Trophoblast cell (in vitro differentiated cells and primary cell): ENCODE measurements at regions not wholly inside any gene's neighbourhood (a gene's known extent, or its start where the extent isn't known, plus 50 kb on each side); places are given as distances from the start of the nearest gene placed in this dataset.

Experiments
- DNase-seq, 2 donors: peaks; one replicate each; pipeline ENCODE4 v3.0.0-alpha.2; 2016
- H2AFZ ChIP-seq: 2 replicates; pipeline ENCODE4 v1.6.1; 2013; ENCODE audit warnings: low read length, moderate library complexity, mild to moderate bottlenecking; ENCODE audit not compliant: insufficient read depth, poor library complexity
- H2AK5ac ChIP-seq: 2 replicates; pipeline ENCODE4 v1.6.1; 2013; ENCODE audit warnings: mild to moderate bottlenecking, low read length
- H2BK120ac ChIP-seq: 2 replicates; pipeline ENCODE4 v1.6.1; 2013; ENCODE audit warnings: low read length, mild to moderate bottlenecking, moderate library complexity; ENCODE audit not compliant: insufficient read depth, poor library complexity
- H2BK12ac ChIP-seq: 2 replicates; pipeline ENCODE4 v1.6.1; 2013; ENCODE audit warnings: mild to moderate bottlenecking, low read length, moderate library complexity
- H2BK5ac ChIP-seq: 2 replicates; pipeline ENCODE4 v1.6.1; 2013; ENCODE audit warnings: low read length, low read depth, moderate library complexity, mild to moderate bottlenecking; ENCODE audit not compliant: poor library complexity
- H3K14ac ChIP-seq: 2 replicates; pipeline ENCODE4 v1.6.1; 2013; ENCODE audit warnings: mild to moderate bottlenecking, low read length
- H3K18ac ChIP-seq: 2 replicates; pipeline ENCODE4 v1.6.1; 2013; ENCODE audit warnings: mild to moderate bottlenecking, low read length
- H3K23ac ChIP-seq: 2 replicates; pipeline ENCODE4 v1.6.1; 2013; ENCODE audit warnings: low read length
- H3K27ac ChIP-seq: 2 replicates; pipeline ENCODE4 v1.5.1; 2013; ENCODE audit warnings: low read depth, mild to moderate bottlenecking, inconsistent platforms, low read length, moderate library complexity
- H3K27me3 ChIP-seq: 2 replicates; pipeline ENCODE4 v1.6.1; 2013; ENCODE audit warnings: inconsistent platforms, mild to moderate bottlenecking, low read length, moderate library complexity; ENCODE audit not compliant: insufficient read depth
- H3K36me3 ChIP-seq, 2 experiments: 1 replicate in 1 of 2; 2 replicates in 1 of 2; pipeline ENCODE4 v1.6.1; 2013; ENCODE audit warnings: low read length in 2 of 2, mild to moderate bottlenecking in 2 of 2, moderate library complexity in 1 of 2; ENCODE audit not compliant: insufficient read depth in 2 of 2, control insufficient read depth in 1 of 2
- H3K4ac ChIP-seq: 2 replicates; pipeline ENCODE4 v1.6.1; 2013; ENCODE audit warnings: low read depth, mild to moderate bottlenecking, low read length, moderate library complexity
- H3K4me1 ChIP-seq, 2 experiments: 1 replicate in 1 of 2; 2 replicates in 1 of 2; pipeline ENCODE4 v1.6.1; 2013; ENCODE audit warnings: low read length in 2 of 2, mild to moderate bottlenecking in 2 of 2, moderate library complexity in 1 of 2; ENCODE audit not compliant: insufficient read depth in 2 of 2, control insufficient read depth in 1 of 2
- H3K4me2 ChIP-seq: 2 replicates; pipeline ENCODE4 v1.6.1; 2013; ENCODE audit warnings: inconsistent platforms, mild to moderate bottlenecking, low read length, moderate library complexity
- H3K4me3 ChIP-seq: 2 replicates; pipeline ENCODE4 v1.5.1; 2013; ENCODE audit warnings: mild to moderate bottlenecking, low read depth, low read length, inconsistent platforms
- H3K79me1 ChIP-seq: one replicate; pipeline ENCODE4 v1.6.1; 2013; ENCODE audit warnings: low read length
- H3K79me2 ChIP-seq: 2 replicates; pipeline ENCODE4 v1.6.1; 2013; ENCODE audit warnings: low read length, mild to moderate bottlenecking; ENCODE audit not compliant: control insufficient read depth, insufficient read depth, poor library complexity
- H3K9ac ChIP-seq: 2 replicates; pipeline ENCODE4 v1.6.1; 2013; ENCODE audit warnings: mild to moderate bottlenecking, low read length
- H3K9me3 ChIP-seq: 2 replicates; pipeline ENCODE4 v1.6.1; 2013; ENCODE audit warnings: low read depth, mild to moderate bottlenecking, control low read depth, inconsistent platforms, low read length; ENCODE audit not compliant: insufficient read depth
- H4K12ac ChIP-seq: 2 replicates; pipeline ENCODE4 v1.6.1; 2013; ENCODE audit warnings: low read depth, mild to moderate bottlenecking, low read length, moderate library complexity
- H4K8ac ChIP-seq: 2 replicates; pipeline ENCODE4 v1.6.1; 2013; ENCODE audit warnings: low read depth, mild to moderate bottlenecking, low read length, moderate library complexity
- H4K91ac ChIP-seq: one replicate; pipeline ENCODE4 v1.6.1; 2013; ENCODE audit warnings: low read depth, mild to moderate bottlenecking, low read length, moderate library complexity
- WGBS: extraction: QIAGEN DNeasy Blood & Tissue Kit; methylation state at CpG from one replicate; pipeline ENCODE4 v1.1.7; 2013; ENCODE audit warnings: missing lambda C conversion rate; ENCODE audit not compliant: insufficient read length, insufficient coverage; ENCODE audit errors: extremely low coverage; 5-methylcytosine and 5-hydroxymethylcytosine counted together

- H3K18ac ChIP-seq: no peak overlapping the region
- no peaks in the 10 kb centered on the region for H3K79me1 ChIP-seq
- H3K4me2 ChIP-seq: no peak overlapping the region
- no peak overlapping the region for H2AK5ac ChIP-seq
- H2AFZ ChIP-seq: no peak overlapping the region
- H3K9ac ChIP-seq: no peak overlapping the region
- no peak overlapping the region for H3K27ac ChIP-seq
- H3K4me3 ChIP-seq: no peak overlapping the region
- H4K12ac ChIP-seq: no peak overlapping the region
- no peak overlapping the region for H2BK5ac ChIP-seq
- no peaks in the 10 kb centered on the region for H3K9me3 ChIP-seq
- WGBS: no CpG with 5 or more reads among the region's 1 CpG
- H3K4me1 ChIP-seq: no peaks in the 10 kb centered on the region
- no peaks in the 10 kb centered on the region for H3K27me3 ChIP-seq
- H3K23ac ChIP-seq: no peak overlapping the region
- no peak overlapping the region for H2BK12ac ChIP-seq
- H3K4ac ChIP-seq: no peak overlapping the region
- no peak overlapping the region for H3K14ac ChIP-seq
- no peaks in the 10 kb centered on the region for H3K36me3 ChIP-seq
- DNase-seq: no peak
- H4K91ac ChIP-seq: no peak overlapping the region
- no peak overlapping the region for H2BK120ac ChIP-seq
- no peak overlapping the region for H4K8ac ChIP-seq
- no peaks in the 10 kb centered on the region for H3K79me2 ChIP-seq
These were observed 630.7 kb upstream of the MMS22L start for GRCh38 chr6:97913721-97914120.

DNA sequence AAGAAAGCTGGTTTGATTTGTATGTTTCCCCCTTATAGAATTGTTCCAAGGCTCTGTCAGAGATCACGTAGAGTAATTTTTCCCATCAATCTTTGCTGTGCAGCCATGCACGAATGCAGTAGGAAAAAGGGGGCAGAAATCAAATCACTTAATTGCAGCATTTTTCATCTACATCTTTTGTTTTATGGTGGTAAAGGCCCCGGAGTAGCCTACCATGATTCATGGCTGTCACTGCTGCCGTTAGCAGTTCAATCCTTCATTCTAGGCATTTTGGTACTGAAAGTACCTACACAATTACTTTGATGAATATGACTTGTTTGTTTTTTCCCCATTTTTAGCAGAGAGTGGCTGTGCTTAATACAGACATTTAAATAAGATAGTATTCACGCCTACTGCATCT lies 631.9 kb upstream of the MMS22L start:
- H3K14ac ChIP-seq: no peak overlapping the region
- H4K91ac ChIP-seq: no peak overlapping the region
- H3K9me3 ChIP-seq: no peaks in the 10 kb centered on the region
- H3K18ac ChIP-seq: no peak overlapping the region
- no peak overlapping the region for H3K9ac ChIP-seq
- no peak overlapping the region for H3K4me3 ChIP-seq
- no peaks in the 10 kb centered on the region for H3K79me1 ChIP-seq
- no peaks in the 10 kb centered on the region for H3K79me2 ChIP-seq
- no peak overlapping the region for H3K4ac ChIP-seq
- H2BK120ac ChIP-seq: no peak overlapping the region
- no peak overlapping the region for H4K8ac ChIP-seq
- no peak overlapping the region for H2BK5ac ChIP-seq
- no CpG with 5 or more reads among the region's 5 CpGs for WGBS
- no peak overlapping the region for H4K12ac ChIP-seq
- no peak overlapping the region for H3K23ac ChIP-seq
- H3K4me1 ChIP-seq: no peaks in the 10 kb centered on the region
- no peak overlapping the region for H3K27ac ChIP-seq
- no peak overlapping the region for H3K4me2 ChIP-seq
- no peaks in the 10 kb centered on the region for H3K27me3 ChIP-seq
- DNase-seq: no peak
- no peak overlapping the region for H2AFZ ChIP-seq
- H2AK5ac ChIP-seq: no peak overlapping the region
- H2BK12ac ChIP-seq: no peak overlapping the region
- no peaks in the 10 kb centered on the region for H3K36me3 ChIP-seq

DNA sequence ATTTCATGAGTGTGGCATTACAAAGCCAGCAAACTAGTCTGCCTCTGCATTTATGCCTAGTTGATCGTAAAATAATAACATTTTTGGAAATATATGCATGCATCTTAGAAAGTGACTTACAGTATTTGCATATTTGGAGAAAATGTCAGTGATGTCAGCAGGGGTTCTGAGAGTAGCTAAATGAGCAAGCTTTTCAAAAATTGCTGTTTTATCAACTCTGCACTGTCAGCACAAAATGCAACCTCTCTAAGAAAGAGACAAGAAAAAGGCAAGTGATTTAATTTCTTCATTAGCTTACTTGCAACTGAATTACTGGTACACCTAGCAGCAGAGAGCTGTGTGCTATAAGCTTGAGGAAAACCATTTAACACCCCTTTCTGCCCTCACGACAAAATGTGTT lies 632.5 kb upstream of the MMS22L start:
- Histone ChIP-seq H3K4ac (no peak overlapping the region), H3K14ac (no peak overlapping the region), H4K91ac (no peak overlapping the region), H3K36me3 (no peaks in the 10 kb centered on the region), H2BK5ac (no peak overlapping the region), H4K8ac (no peak overlapping the region), H4K12ac (no peak overlapping the region), H3K79me2 (no peaks in the 10 kb centered on the region), H3K27me3 (no peaks in the 10 kb centered on the region), H3K23ac (no peak overlapping the region), H3K4me2 (no peak overlapping the region), H3K4me3 (no peak overlapping the region), H2BK12ac (no peak overlapping the region), H3K18ac (no peak overlapping the region), H3K4me1 (no peaks in the 10 kb centered on the region), H3K27ac (no peak overlapping the region), H3K9ac (no peak overlapping the region), H2AFZ (no peak overlapping the region), H3K9me3 (no peaks in the 10 kb centered on the region), H3K79me1 (no peaks in the 10 kb centered on the region), H2AK5ac (no peak overlapping the region), H2BK120ac (no peak overlapping the region)
- no CpG with 5 or more reads among the region's 2 CpGs for WGBS
- DNase-seq: no peak

DNA sequence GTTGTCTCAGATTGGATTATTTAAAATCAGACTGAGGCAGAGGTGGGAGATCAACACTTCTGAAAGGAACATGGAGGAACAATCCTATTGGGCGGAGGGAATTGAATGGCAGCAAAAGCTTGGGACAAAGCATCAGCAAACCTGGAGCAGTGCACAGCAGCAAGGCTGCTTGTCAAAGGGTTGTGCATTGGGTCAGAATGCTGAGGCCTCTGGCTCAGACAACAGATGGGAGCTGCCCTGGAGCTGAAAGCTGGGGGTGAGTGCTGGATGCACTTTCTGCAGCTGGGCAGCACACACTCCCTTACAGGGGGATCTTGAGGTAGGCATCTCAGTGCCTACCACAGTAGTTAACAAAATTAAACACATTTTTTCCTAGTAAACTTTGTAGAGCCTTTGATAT lies 634.4 kb upstream of the MMS22L start:
- no peak for DNase-seq
- no CpG with 5 or more reads among the region's 1 CpG for WGBS
- H3K27ac ChIP-seq: no peak overlapping the region
- no peaks in the 10 kb centered on the region for H3K36me3 ChIP-seq
- H3K4me3 ChIP-seq: no peak overlapping the region
- H2BK12ac ChIP-seq: no peak overlapping the region
- H3K18ac ChIP-seq: no peak overlapping the region
- no peaks in the 10 kb centered on the region for H3K79me1 ChIP-seq
- no peaks in the 10 kb centered on the region for H3K9me3 ChIP-seq
- H3K9ac ChIP-seq: no peak overlapping the region
- H2BK5ac ChIP-seq: no peak overlapping the region
- no peaks in the 10 kb centered on the region for H3K4me1 ChIP-seq
- H3K27me3 ChIP-seq: no peaks in the 10 kb centered on the region
- H2AFZ ChIP-seq: no peak overlapping the region
- H3K4me2 ChIP-seq: no peak overlapping the region
- no peak overlapping the region for H3K14ac ChIP-seq
- no peak overlapping the region for H2BK120ac ChIP-seq
- H3K4ac ChIP-seq: no peak overlapping the region
- H4K91ac ChIP-seq: no peak overlapping the region
- no peak overlapping the region for H3K23ac ChIP-seq
- H3K79me2 ChIP-seq: no peaks in the 10 kb centered on the region
- H4K8ac ChIP-seq: no peak overlapping the region
- H2AK5ac ChIP-seq: no peak overlapping the region
- H4K12ac ChIP-seq: no peak overlapping the region
